Esophagus (tissue), 2 donors: ENCODE measurements at regions not wholly inside any gene's neighbourhood (a gene's known extent, or its start where the extent isn't known, plus 50 kb on each side); places are given as distances from the start of the nearest gene placed in this dataset.

Experiments used
- H3K27ac ChIP-seq, 2 donors: one replicate each; pipeline ENCODE4 v1.5.1; 2013; ENCODE audit warnings: low read depth in 2 of 2, mild to moderate bottlenecking in 2 of 2, inconsistent platforms in 1 of 2, low read length in 1 of 2, moderate library complexity in 1 of 2
- H3K27me3 ChIP-seq, 2 donors: one replicate each; pipeline ENCODE4 v1.6.1; 2013; ENCODE audit warnings: low read length in 2 of 2, control low read depth in 1 of 2, mild to moderate bottlenecking in 1 of 2; ENCODE audit not compliant: insufficient read depth in 2 of 2, control insufficient read depth in 1 of 2
- H3K36me3 ChIP-seq, 2 donors: one replicate each; pipeline ENCODE4 v1.6.1; 2013; ENCODE audit warnings: low read length in 1 of 2; ENCODE audit not compliant: control insufficient read depth in 2 of 2, insufficient read depth in 2 of 2
- H3K4me1 ChIP-seq, 2 donors: one replicate each; pipeline ENCODE4 v1.6.1; 2013; ENCODE audit warnings: low read length in 1 of 2; ENCODE audit not compliant: control insufficient read depth in 2 of 2, insufficient read depth in 2 of 2
- H3K4me3 ChIP-seq, 2 donors: one replicate each; pipeline ENCODE4 v1.5.1; 2013; ENCODE audit warnings: low read length in 2 of 2, mild to moderate bottlenecking in 2 of 2, low read depth in 1 of 2, moderate library complexity in 1 of 2
- H3K9me3 ChIP-seq, 2 donors: one replicate each; pipeline ENCODE4 v1.6.1; 2013; ENCODE audit warnings: mild to moderate bottlenecking in 2 of 2, low read depth in 1 of 2, low read length in 1 of 2, moderate library complexity in 1 of 2; ENCODE audit not compliant: control insufficient read depth in 2 of 2, insufficient read depth in 1 of 2
- WGBS, 2 donors: extraction: QIAGEN DNeasy Blood & Tissue Kit; methylation state at CpG; one replicate each; pipeline ENCODE4 v1.1.7; 2013; 5-methylcytosine and 5-hydroxymethylcytosine counted together
- donor health status: healthy with polysubstance abuse.
- donor health status: Bipolar disorder and iron deficiency.

DNA sequence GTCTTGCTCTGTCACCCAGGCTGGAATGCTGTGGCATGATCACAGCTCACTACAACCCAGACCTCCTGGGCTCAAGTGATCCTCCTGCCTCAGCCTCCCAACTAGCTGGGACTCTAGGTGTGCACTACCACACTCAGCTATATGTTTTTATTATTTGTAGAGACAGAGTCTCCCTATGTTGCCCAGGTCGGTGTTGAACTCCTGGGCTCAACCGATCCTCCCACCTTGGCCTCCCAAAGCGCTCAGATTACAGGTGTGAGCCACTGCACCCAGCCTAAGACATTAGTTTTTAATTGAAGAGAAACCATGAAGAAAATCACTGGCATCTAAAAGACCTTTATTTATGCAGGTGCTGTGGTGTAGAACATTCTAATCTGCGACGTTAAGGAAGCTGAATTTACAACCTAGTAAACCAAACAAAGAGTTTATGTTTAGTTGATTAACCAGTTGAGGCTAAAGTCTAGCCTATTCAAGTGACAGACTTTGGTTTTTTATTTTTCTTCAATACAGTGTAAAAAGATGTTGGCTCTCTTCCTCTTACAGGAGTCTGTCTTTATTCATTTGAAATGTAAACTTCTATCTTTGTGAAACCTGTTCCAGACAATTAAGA lies 52.5 kb upstream of the NBL1 start:
- no peaks in the 10 kb centered on the region for H3K4me1 ChIP-seq
- H3K27me3 ChIP-seq: no peaks in the 10 kb centered on the region
- H3K36me3 ChIP-seq: no peaks in the 10 kb centered on the region
- no peaks in the 10 kb centered on the region for H3K9me3 ChIP-seq
- H3K27ac ChIP-seq: no peak overlapping the region
- 49 to 55% methylated on average over 5 of the region's 5 CpGs for WGBS, 2 donors
- no peak overlapping the region for H3K4me3 ChIP-seq

DNA sequence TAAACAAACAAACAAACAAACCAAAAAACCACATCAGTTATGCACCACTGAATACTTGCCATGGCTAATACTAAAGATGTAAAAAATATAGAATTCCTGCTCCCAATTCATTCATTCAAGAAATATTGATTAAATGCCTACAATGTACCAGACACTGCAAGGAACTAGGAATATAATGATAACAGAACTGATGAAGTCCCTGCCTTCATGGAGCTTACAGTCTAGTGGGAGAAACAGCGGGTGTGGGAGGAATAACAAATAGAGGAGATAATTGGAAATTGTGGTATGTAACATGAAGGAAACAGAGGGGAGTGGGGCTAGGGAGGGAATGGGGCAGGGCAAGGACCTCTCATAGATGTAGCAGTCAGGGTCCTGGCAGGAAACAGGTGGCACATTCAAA lies 58.6 kb upstream of the NBL1 start:
- H3K36me3 ChIP-seq: no peaks in the 10 kb centered on the region
- H3K4me1 ChIP-seq: no peaks in the 10 kb centered on the region
- H3K27ac ChIP-seq: no peak overlapping the region
- H3K4me3 ChIP-seq: no peak overlapping the region
- WGBS, 2 donors: 94 to 97% methylated on average over 1 of the region's 1 CpG
- H3K9me3 ChIP-seq: no peaks in the 10 kb centered on the region
- H3K27me3 ChIP-seq: no peaks in the 10 kb centered on the region

DNA sequence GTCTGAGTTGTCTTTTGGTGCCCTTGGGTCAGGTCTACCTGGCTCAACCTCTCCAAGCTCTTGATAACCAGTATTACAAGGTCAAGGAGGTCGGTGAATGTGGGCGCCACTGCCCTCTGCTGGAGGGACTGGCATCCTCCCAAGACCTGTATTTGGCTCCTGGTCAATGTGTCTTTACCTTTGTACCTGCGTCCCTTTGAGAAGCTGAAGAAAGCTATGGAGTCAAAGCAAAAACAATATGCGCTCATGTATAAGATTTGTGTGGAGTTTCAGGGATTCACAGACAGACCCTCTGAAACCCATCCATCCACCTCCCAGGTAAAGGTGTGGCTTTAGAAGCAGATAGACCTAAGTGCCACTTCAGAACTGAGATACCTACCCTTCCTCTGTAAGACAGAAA lies 61.8 kb upstream of the NBL1 start:
- Histone ChIP-seq H3K36me3 (no peaks in the 10 kb centered on the region), H3K9me3 (no peaks in the 10 kb centered on the region), H3K27ac (no peak overlapping the region), H3K27me3 (no peaks in the 10 kb centered on the region), H3K4me1 (no peaks in the 10 kb centered on the region), H3K4me3 (no peak overlapping the region)
- 26 to 45% methylated on average over 4 of the region's 4 CpGs for WGBS, 2 donors

DNA sequence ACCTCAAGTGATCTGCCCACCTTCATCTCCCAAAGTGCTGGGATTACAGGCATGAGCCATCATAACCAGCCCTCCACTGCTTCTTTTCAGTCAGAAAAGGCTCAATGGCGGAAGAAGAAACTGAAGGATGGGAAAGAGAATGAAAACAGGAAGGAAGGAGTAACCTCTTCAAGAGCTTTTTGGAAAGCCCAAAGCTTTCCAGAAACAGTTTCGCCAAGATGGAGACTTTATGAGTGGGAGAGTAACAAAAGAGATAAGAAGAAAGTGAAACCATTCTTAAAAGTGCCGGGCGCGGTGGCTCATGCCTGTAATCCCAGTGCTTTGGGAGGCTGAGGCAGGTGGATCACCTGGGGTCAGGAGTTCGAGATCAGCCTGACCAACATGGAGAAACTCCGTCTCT lies 62.7 kb upstream of the NBL1 start:
- Histone ChIP-seq H3K4me1 (no peaks in the 10 kb centered on the region), H3K4me3 (no peak overlapping the region), H3K27me3 (no peaks in the 10 kb centered on the region), H3K9me3 (no peaks in the 10 kb centered on the region), H3K36me3 (no peaks in the 10 kb centered on the region), H3K27ac (no peak overlapping the region)
- WGBS, 2 donors: 86 to 92% methylated on average over 7 of the region's 7 CpGs

DNA sequence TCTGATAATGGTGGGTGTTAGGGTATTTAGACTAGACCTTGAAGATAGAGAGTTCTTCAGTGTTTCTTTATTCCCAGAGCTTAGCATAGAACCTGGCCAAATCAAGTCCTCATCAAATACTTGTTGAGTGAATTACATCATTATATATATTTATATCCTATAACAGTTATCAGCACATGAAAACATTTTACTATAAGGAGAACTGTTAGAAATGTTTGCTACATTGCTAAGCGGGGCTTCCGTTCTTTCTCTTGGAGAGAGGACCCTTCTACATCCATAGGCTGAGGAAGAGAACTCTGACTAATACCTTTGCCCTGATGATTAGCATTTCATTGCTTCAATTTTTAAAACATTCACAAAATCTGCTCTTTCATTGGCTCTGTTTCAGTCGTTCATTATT lies 66.5 kb upstream of the NBL1 start:
- no peaks in the 10 kb centered on the region for H3K36me3 ChIP-seq
- no peaks in the 10 kb centered on the region for H3K27me3 ChIP-seq
- H3K4me3 ChIP-seq: no peak overlapping the region
- H3K9me3 ChIP-seq: no peaks in the 10 kb centered on the region
- WGBS, 2 donors: 83 to 87% methylated on average over 3 of the region's 3 CpGs
- H3K27ac ChIP-seq: no peak overlapping the region
- no peaks in the 10 kb centered on the region for H3K4me1 ChIP-seq

DNA sequence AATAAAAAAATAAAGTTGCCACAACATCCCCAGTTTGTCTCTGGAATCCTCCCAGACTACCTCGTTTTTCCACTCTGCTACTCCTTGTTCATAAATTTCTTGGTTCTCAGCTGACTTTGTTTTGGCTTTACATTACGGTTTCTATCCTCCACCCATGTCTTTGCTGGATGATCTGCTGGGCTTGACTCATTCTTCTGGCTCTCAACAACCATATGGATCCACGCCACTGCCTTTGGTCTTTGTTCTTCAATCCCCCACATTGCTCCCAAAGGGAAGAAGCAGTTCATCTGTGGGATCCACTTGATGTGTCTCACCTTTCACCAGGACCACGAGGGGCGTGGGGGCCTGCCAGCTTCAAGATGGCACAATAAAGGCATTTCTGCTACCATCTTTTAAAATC lies 67.1 kb upstream of the NBL1 start:
- Histone ChIP-seq H3K4me3 (no peak overlapping the region), H3K27me3 (no peaks in the 10 kb centered on the region), H3K4me1 (no peaks in the 10 kb centered on the region), H3K9me3 (no peaks in the 10 kb centered on the region), H3K36me3 (no peaks in the 10 kb centered on the region), H3K27ac (no peak overlapping the region)
- 38 to 46% methylated on average over 5 of the region's 5 CpGs for WGBS, 2 donors

DNA sequence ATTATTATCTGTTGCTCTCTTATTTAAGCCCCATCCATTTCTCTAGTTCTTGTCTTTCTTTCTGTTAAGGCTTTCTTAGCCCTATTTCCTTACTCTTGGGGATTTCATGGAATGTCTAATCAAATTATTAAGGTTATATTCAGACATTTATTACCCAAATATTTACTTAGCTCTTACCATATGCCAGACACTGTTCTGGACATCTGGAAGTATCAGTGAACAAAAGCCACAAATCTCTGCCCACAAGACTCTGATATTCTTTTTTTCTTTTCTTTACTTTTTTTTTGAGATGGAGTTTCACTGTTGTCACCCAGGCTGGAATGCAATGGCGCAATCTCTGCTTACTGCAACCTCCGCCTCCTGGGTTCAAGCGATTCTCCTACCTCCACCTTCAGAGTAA lies 74.3 kb upstream of the NBL1 start:
- Histone ChIP-seq H3K36me3 (no peaks in the 10 kb centered on the region), H3K4me3 (no peak overlapping the region), H3K27ac (no peak overlapping the region), H3K4me1 (peaks cover 0 to 2% of the 10 kb centered on the region in 2 donors), H3K9me3 (no peaks in the 10 kb centered on the region), H3K27me3 (no peaks in the 10 kb centered on the region)
- WGBS, 2 donors: 87 to 93% methylated on average over 3 of the region's 3 CpGs

DNA sequence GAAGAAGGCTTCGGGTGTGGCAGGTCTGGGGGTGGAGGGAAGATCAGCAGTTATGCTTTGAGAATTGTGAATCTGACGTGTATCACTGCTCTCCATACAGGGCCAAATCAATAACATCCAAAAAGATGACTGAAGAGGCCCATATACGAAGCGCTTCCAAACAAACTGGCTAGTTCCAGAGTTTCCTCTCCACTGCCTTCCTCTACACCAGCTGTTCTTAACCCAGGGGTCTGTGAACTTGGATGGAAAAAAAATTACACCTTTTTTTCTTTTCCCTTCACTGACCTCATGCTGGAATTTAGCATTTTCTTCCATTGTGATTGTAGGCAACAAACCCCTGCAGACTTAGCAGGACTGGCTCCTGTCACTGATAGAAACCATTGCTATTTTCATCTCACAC lies 77.1 kb upstream of the NBL1 start:
- no peaks in the 10 kb centered on the region for H3K27me3 ChIP-seq
- 85 to 87% methylated on average over 4 of the region's 4 CpGs for WGBS, 2 donors
- no peaks in the 10 kb centered on the region for H3K9me3 ChIP-seq
- no peak overlapping the region for H3K4me3 ChIP-seq
- no peak overlapping the region for H3K27ac ChIP-seq
- no peaks in the 10 kb centered on the region for H3K36me3 ChIP-seq
- peaks cover 2% of the 10 kb centered on the region in 2 donors for H3K4me1 ChIP-seq

DNA sequence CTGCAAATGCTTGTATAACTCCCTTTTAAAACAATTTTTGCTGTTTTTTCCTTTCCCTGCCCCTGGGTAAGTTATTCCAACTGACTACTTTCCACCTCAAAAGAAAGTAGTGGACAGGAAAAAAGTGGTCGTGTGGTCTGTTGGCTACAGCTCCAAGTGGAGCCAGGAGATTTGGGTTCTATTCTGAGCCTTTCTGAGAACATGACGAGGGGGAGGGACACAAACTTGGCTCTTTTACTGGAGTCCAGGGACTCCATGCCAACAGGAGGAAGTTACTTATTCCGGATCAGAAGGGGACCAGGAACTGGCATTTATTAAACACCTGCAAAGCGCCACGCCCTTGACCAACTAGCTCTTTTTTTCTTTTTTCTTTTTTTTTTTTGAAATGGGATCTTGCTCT lies 79.0 kb upstream of the CAPZB start:
- 50 to 61% methylated on average over 5 of the region's 5 CpGs for WGBS, 2 donors
- Histone ChIP-seq H3K4me3 (no peak overlapping the region), H3K27me3 (no peaks in the 10 kb centered on the region), H3K27ac (peak overlapping the region; percentile 59 to 70), H3K36me3 (no peaks in the 10 kb centered on the region), H3K9me3 (no peaks in the 10 kb centered on the region), H3K4me1 (peaks cover 2% of the 10 kb centered on the region in 2 donors)

DNA sequence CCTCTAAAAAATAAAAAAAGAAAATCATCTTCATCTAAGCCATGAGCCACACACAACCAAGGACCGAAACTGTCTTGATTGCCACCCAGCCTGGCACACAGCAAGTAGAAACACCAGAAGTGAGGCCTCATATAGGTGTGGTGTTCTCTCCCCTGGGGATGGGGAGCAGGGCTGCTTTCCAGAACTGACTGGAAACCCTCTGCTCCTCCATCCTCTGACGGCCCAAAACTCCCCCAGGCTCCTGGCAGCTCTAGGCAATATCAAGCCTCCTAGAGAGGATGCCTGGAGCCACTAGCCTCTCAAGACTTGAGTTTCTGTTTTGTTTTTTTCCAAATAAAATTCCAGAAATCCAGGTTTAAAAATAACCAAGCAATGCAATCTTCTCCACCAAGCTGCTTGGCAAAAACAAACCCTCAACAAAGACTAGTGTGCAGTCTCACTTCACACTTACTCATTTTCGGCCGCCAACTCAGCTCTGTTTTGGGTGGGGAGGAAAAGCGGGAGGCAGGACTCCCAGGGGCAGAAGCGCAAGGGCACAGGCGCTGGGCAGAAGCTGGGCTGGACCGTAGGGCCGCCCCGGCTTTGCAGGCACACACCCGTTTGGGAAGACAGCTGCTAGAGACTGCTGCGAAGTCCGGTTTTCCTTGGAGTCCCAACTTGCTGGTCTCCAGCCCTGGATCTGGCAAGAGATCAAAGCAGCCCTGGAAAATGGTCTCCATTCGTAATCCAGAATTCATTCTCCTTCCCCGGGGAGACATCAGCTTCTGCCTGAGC lies 78.2 kb upstream of the CAPZB start:
- WGBS, 2 donors: 20 to 40% methylated on average over 15 of the region's 15 CpGs

More for the DNA sequence above, 78.2 kb upstream of the CAPZB start:
- peaks cover 2% of the 10 kb centered on the region in 2 donors for H3K4me1 ChIP-seq
- no peaks in the 10 kb centered on the region for H3K36me3 ChIP-seq
- H3K27ac ChIP-seq: peak overlapping the region; percentile 57 to 59
- no peaks in the 10 kb centered on the region for H3K9me3 ChIP-seq
- no peaks in the 10 kb centered on the region for H3K27me3 ChIP-seq
- no peak overlapping the region for H3K4me3 ChIP-seq
